NCI-H146 treated with DMSO at 0.1 percent for 48 hours (cell line): ENCODE measurements at regions not wholly inside any gene's neighbourhood (a gene's known extent, or its start where the extent isn't known, plus 50 kb on each side); places are given as distances from the start of the nearest gene placed in this dataset.

Experiments
- DNase-seq: peaks from one replicate; lab custom pipeline; 2025; ENCODE audit not compliant: unreplicated experiment; lab: John Stamatoyannopoulos, UW

DNA sequence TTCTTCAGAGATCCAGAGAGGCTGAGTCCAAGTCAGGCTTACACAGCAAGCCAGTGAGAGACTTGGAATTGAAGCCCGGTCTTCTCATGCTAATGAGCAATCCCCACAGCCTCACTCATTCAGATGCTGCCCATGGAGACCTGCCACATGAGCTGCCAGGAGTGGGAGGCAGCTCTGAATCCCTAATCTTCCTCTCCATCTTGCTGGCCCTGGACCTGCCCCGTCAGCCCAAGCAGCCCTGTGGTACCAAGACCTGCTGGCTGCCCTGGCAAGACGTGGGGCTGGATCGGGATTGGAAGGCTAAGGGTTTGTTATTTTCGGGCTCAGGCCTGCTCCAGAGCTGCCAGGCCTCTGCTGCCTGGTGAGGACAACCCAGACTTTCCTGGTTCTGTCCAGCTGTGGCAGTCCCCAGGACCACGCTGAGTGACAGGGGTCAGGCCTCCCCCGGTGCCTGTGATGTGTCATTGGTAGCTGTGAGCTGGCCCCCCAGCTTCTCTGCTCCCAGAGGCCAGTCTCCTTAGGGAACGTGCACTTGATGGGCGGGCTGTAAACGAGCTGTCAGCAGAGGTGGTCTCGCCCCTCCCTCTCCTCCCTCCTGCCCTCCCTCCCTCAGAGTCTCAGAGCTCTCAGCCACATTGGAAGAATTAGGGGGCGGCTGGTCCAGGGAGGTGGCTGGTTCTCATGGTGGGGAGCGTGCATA lies 135.0 kb downstream of the FOXD2 start:
- DNase-seq: no peak

DNA sequence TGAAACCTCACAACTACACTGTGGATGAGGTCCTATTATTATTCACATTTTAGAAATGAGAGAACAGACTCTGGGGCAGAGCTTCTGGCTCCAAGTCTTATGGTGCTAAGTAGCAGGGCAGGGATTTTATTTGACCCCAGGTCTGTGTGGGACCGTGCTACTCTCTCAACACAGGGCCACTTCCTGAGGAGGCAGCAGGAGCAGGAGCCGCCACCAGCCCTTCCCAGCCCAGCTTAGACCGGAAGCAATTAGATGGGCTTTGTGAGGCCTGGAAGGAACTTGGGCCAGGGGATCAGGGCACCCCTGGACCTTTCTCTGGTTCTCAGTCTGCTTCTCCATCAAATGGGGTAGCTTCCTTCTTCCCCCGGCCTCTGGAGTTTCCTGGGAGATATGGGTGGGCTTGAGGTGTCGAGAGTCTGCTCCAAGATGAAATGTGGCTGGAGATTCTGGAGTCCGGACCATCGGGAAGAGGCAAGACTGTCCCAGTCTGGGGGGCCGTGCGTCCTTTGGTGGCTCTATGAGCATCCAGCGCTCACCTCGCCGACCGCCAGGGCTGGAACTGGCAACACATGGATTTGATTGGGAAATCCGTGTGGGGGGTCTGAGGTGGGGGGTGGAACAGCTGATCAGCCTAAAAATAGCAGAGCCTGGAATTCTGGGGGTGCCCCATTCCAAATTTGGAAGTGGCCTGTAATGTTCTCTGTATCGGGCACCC lies 136.8 kb downstream of the FOXD2 start:
- no peak for DNase-seq

DNA sequence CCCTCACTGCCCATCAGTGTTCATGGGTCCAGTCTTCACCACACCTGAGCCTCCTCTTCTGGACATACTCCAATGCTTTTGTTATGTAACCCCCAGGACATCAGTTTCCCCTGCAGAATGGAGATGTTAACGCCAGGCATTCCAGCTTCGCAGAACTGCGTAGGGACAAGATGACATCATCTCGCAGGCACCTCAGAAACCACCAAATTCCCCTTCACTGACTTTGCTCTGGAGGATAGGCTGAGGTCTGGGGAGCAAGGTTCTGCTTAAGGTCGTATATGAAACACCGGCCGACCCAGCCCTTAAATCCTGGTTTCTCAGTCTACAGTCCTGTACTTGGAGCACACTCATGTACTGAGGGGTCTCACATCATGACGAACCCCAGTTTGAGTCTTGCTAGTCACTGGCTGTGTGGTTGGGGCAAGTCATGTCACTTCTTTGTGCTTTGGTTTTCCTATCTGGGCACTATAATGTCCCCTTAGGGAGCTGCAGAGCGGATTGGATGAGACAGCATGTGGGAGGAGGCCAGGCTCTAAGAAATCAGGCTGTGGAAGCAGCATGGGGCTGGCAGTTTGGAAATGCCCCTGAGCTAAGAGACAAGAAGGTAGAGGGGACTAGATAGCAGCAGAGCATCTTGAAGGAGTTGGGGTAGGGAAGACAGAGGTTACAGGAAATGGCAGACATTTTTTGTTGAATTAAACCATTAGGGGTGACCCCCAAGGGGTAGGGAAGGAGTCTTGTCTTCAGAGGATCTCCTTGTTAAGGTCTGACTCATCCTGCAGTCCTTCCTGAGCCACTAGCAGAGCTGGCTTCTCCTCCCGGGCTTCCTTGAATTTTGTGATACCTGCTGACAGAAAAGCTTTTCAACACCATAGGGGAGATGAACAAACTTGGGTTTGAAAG lies 138.3 kb downstream of the FOXD2 start:
- DNase-seq: no peak

DNA sequence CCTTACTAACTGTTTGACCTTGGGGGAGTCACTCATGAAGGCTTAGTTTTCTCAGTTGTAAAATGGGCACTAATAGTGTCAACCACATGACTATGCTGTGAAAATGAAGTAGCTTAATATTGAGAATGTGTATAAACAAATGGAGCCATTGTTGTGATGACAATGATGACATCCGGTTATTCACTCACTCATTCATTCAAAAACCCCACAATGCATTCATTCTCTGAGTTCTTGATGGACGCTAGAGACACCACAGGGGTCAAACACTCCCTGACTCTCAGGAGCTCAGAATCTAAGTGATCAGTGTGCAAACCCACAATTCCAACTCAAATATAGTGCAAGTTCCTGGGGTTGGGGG lies 138.9 kb downstream of the FOXD2 start:
- DNase-seq: no peak

DNA sequence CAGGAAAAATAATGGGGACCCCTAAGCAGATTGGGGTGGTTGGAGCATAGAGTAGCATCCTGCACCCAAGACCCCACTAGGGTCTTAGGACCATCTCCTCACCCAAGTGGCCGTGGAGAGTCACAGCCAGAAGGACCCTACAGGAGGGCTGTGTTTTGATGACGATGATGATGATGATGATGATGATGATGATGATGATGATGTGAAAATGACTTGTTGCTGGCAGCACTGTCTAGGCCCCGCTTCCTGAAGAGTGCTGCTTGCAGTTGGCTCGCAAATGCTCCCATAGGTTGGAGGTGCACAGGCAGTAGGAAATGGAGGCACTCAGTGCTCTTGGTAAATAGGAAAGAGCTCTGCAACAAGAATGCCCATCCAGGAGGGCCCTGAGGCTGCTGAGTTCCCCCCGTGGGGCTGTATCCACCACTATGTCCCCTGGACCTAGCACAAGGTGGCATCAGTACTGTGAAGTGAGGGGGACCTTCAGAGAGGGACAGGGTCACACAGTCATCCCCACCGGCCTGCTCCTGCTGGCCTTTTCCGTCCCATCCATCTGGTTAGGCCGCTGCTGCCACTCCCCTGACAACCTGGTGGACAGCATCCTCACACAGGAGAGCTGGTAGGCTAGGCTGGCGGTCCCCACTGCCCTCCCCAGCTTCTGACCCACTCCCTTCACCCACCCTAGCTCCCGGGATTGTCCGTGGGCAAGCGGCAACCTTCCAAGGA lies 139.6 kb downstream of the FOXD2 start:
- no peak for DNase-seq

DNA sequence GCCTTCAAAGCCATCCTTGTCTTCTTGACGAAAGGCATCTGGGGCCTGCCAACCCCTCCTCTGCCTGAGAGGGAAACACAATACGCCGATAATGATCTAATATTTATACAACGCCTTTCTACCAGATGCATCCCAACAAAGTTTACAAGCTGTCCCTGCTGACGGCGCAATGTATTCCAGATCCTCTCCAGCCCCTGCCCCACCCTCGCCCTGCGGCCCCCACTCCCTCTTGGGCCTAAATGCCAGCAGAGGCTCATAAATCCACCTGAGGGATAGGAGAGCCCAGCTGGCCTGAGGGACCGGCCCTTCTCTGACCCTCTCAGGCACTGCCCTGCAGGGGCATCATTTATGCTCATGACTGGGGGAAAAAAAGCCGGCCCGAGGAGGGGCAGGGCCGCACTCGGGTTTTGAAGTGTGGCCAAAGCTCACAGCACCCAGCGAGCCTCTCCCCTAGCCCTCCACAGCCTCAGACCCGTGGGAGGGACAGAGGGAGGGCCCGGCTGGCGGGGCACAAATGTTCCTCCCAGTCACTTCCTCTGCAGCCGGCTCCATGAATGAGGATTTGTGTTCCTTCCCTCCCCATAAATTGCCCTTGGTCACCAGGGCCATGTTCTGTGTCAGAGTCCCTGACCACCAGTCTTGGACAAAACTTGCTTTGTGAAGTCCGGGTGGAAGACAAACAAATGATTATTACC lies 140.3 kb downstream of the FOXD2 start:
- no peak for DNase-seq

DNA sequence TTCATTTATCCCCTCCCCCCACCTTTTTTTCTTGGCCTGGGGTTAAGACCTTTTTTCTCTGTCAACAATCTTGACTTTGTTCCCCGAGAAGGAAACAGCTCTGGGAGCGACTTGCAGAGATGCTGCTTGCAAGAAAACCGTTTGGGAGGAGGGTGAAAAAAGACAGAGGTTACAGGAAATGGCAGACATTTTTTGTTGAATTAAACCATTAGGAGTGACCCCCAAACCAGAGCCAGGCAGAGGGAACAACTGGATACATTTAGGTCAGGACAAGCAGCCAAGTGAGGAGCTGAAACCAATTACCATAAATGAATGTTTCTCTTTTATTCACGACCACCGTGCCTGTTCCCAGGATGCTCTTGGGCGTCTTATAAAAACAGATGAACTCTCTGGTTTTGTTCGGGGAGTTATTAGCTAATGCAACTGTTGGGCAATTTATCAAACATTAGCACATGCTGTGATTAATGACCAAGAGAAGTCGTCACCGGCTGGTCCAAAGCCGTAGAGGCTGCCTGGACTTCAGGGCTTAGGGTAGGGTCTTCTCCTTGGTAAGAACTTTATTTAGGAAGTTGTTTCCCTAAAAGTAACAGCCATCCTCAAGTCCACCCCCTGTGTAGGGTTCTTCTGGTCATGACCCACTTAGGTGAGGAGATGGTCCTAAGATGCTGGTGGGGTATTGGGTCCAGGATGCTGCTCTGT lies 141.0 kb downstream of the FOXD2 start:
- no peak for DNase-seq

DNA sequence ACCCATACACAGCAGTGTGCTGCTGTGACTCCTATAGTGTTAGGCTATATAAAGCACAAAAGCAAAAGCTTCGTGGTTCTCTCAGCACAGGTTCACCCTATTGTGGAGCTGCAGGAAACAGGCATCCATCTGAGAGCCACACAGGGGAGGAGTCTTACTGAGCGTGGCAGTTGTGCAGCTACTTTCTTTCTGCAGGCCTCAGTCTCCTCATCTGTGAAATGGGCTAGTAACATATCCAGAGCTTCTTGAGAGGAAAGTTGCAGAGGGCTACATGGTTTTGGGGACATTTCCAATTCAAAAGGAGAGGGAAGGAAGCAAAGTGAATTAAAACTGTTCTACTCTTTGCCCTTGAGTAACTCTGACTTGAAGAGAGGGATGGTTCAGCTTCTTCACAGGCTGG lies 142.0 kb downstream of the FOXD2 start:
- no peak for DNase-seq

DNA sequence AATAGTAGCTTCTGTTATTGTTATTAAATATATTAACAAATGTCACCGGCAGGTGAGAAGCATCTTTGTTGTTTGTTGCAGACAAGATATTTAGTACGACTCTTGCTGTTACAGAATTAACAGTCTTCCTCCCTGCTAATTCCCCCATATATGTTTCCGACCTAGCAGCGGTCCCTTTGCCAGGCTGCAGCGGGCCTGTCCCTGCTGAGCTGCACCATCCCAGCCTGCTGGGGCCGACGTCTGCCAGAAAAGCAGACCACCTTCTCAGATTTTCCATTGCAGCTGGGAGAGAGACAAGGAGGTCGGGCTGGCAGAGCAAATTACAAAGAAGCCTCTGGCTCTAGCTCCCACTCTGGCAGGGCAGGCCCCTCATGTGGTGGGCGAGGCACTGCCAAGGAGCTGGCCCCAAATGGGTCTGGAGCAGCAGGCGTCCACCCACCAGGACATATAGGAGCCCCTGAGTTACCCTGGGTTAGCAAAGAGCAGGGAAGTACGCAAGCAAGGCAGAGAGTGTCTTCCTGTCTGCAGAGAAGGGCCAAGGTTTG lies 142.7 kb downstream of the FOXD2 start:
- no peak for DNase-seq

DNA sequence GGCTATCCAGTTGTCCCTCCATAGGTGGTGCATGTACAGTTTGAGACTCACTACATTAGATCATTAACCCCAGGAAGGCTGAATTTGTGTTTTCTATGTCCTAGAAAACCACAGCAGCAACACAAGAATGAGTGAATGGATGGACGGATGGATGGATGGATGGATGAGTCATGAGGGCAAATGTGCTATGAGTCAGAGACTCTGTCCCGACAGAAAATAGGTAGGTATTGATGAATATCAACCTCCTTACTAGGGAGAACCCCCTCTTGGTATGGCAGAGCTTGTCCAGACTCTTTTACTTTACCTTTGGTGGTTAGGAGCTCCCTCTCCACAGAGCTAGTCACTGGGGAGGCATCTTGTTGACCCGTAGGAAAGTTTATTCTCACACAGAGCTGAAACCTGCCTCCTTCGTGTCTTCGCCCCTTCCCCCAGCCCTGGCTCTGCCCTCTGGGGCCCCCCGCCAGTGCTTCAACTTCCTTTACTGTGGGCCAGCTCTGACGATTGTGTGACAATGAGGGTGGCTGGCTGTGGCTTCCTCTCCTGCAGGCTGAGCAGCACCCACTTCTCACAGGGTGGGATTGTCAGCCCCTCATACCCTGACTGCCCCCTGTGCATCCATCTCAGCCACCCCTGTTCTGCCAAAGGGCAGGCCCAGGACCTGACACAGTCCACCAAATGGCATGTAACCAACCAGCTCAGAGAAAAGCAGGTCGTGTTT lies 145.2 kb downstream of the FOXD2 start:
- no peak for DNase-seq

DNA sequence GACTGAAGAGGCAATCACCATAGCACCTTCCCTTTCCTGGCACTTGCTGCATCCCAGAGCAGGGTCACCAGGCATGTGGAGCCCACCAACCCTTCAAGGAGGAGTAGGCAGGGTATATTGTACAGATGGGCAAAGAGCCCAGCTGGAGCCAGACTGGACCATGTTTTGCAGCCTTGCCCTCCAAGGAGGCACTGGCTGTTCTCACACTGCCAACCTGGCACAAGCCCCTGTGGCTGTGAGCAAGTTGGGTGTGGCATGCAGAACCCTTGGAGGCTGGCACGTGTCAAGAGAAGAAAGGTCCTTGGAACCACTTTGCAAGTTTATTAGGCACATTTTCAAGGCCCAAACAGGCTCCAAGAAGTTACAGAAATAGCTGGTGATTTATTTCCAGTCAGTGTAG lies 146.4 kb downstream of the FOXD2 start:
- DNase-seq: no peak

DNA sequence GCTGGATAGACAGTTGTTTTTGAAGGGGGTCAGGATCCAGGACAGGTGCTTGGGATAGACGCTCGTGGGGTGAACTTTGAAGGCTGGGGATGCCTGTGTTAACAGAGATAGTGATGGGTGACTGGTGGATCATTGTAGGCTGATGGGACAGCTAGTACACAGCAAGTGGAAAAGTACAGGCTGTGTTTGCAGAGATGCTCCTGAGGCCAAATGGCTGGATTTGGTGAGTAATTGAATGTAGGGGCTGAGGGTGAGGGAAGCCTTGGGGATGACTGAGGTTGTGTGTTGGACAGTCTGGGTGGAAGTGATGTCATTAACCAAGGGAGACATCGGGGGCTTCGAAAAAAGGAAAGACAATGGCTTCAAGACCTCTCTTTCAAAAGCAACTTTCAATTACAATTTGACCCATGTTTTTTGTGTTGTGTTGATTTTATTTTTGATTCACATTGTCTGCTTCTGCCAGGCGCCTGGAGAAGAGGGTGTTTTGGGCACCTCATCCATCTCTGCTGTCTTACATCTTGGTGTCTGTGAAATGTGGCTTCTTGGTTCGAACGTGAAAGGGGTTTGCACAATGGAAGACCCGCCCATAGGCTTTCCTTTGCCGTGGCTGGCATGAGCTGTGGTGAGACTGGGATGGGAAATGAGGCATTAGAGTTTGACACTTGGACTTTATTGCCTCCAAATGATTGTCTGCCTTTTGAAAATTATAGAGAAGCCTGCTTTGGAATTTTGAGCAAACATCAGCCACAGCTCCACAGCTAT lies 147.5 kb downstream of the FOXD2 start:
- DNase-seq: no peak

DNA sequence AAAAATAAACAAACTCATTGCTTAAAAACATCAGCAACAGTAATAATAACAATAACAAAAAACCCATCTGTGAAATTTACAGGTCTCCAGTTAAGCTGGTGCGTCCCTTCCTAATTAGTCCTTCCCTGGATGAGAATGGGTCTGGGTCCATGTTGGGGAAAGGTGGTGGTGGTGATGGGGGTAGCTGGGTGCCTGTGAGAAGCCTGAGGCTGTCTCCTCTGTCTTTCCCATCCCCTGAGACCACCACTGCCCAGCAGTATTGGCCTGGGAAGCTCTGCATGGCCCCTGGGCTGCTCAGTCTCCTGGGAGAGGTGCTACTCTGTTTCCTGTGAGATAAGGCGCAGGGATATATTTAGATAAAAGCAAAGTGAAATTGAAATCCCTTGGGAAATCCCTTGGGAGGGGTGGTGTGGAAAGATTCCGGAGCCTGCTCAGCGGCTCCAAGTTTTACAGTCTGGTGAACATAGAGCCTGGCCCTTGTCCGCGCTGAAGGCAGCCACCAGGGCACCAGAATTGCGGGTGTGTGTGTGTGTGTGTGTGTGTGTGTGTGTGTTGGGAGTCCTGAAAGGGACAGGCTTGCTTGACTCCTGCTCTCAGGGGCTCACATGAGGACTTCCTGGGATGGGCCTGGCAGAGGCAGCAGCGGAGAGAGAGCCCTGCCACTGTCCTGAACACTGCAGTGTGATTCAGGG lies 150.2 kb downstream of the FOXD2 start:
- no peak for DNase-seq

DNA sequence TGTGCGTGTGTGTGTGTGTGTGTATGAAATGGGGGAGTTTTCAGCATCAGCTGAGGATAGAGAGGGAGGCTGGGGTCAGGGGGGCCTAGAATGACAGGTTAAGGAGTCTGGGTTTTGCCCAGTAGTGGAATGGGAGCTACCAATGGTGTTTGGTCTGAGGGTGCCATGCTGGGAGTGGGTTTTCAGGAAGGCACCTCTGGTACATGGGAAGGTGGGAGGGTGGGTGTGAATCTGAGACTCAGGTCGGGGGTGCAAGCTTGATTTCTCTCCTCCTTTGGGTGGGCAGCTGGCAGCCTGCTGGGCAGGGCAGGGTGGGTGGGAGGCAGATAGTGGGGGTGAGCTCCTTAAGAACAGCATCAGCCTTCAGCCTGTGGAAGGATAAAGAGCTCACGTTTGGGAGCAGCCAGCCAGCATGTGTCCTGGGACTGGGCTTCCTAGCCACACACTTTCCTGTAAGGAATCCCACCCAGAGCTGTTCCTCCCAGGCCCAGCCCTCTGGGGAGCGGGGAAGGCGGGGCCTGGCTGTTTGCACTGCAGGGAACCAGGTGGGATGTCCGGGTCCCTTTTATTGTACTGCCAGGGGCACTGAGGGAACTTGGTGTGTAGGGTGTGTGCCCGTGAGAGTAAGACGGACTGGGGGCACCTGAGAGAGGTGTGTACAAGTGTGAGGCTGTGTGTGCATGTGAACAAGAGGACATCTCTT lies 152.8 kb downstream of the FOXD2 start:
- no peak for DNase-seq

DNA sequence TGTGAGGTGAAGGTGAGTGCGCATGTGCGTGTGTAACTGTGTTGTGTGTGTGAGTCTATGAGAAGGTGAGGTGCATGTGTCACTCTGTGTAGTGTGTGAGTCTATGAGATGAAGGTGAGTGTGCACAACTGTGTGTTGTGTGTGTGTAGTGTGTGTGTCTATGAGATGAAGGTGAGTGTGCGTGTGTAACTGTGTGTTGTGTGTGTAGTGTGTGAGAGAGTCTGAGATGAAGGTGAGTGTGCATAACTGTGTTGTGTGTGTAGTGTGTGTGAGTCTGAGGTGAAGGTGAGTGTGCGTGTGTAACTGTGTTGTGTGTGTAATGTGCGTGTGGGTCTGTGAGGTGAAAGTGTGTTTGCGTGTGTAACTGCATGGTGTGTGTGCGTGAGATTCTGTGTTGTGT lies 154.0 kb downstream of the FOXD2 start:
- no peak for DNase-seq

DNA sequence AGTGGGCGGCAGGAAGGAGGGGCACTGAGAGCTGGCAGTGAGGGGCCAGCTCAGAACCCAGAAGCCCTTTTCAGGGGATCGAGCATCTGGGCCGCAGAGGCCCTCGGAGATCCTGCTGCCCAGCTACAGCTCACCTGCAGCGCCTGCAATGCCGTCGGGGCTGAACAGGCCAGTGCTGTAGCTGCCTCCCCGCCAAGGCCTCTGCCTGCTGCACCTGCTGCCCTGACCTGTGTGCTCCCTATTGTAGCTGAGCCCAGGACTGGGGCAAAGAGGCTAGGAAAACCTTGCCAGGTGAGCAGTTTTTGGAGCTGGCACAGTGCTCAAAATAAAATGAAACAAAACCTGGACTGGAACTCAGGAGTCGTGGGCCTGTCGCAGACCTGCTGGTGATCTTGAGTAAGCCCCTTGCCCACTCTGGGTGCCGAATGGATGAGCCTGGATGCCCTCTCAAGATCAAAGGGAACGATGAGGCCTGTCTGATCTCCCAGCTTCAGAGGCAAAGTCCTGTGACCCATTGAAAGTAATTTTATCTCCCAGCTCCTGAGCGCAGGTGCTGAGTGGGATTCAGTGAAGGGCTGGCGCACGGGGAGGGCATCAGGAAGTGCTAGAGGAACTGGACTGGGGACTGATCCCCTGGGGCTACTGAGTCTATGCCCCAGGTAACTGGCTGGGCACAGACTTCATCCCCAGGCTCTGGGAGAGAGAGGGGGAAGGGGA lies 154.6 kb downstream of the FOXD2 start:
- DNase-seq: no peak
